ENCODE measurements at regions not wholly inside any gene's neighbourhood (a gene's known extent, or its start where the extent isn't known, plus 50 kb on each side); places are given as distances from the start of the nearest gene placed in this dataset.
"Not testable (repeated sequence)": the region's sequence is repeated elsewhere in the genome, so short reads cannot be mapped to it uniquely, and the experiment has no call there.

GRCh38 chr9:29189221-29189620 lies 1615.9 kb upstream of the C9orf72 start:
- not testable (repeated sequence) for TF ChIP-seq SIX5 (IDR thresholded peaks at IDR 0.05; ENCODE audit: low read depth, low read length, severe bottlenecking); ZZZ3 (IDR thresholded peaks at IDR 0.05; ENCODE audit: control insufficient read depth, insufficient read length, low read depth); CTCF (IDR thresholded peaks at IDR 0.05 in 2 of 3, conservative IDR thresholded peaks at IDR 0.05 in 1 of 3; ENCODE audit: control insufficient read depth in 2 of 3, extremely low read depth in 1 of 3, insufficient read depth in 1 of 3, low read depth in 3 of 3, low read length in 3 of 3)
